Hepatocyte (in vitro differentiated cells): ENCODE measurements at regions not wholly inside any gene's neighbourhood (a gene's known extent, or its start where the extent isn't known, plus 50 kb on each side); places are given as distances from the start of the nearest gene placed in this dataset.

ENCODE experiments used
- CTCF ChIP-seq: fragments of 200-600 bp; sonication (generic); IDR thresholded peaks from 2 replicates; pipeline ENCODE4 v1.5.1; 2016; ENCODE audit warnings: antibody characterized with exemption, mild to moderate bottlenecking; ENCODE audit not compliant: poor library complexity
- EZH2 ChIP-seq: fragments of 200-600 bp; sonication (generic); IDR thresholded peaks from 2 replicates; pipeline ENCODE4 v1.6.1; 2016; ENCODE audit warnings: antibody characterized with exemption, mild to moderate bottlenecking, borderline replicate concordance
- EZH2phosphoT487 ChIP-seq: fragments of 200-600 bp; sonication (generic); IDR thresholded peaks from one replicate; pipeline ENCODE4 v1.6.1; 2018; ENCODE audit warnings: antibody characterized with exemption, mild to moderate bottlenecking, low read depth, moderate library complexity; ENCODE audit not compliant: unreplicated experiment, severe bottlenecking

GRCh38 chr12:17278946-17279345 is 673.0 kb upstream of the LMO3 start:
- peak; percentile 39 for TF ChIP-seq CTCF
- no peak for TF ChIP-seq EZH2
- TF ChIP-seq EZH2phosphoT487, result no peak
